Activated T-helper 1 cell treated with anti-CD3 and anti-CD28 coated beads, Interleukin-12 subunit alpha, Interleukin-12 subunit beta, Interleukin-2, Interleukin-4 antibody, amounts not matched to agents 30 ng/mL and 10 ng/mL and 1 ng/mL, durations not matched to agents 14 hours and 24 hours and 36 hours (primary cell): ENCODE measurements at regions not wholly inside any gene's neighbourhood (a gene's known extent, or its start where the extent isn't known, plus 50 kb on each side); places are given as distances from the start of the nearest gene placed in this dataset.

ENCODE experiments used
- DNase-seq: peaks from one replicate; pipeline ENCODE4 v3.0.0; 2021; ENCODE audit warnings: low spot score
- H3K27ac Mint-ChIP-seq: one replicate; pipeline ENCODE4 v1.8.0; 2021; ENCODE audit warnings: mild to moderate bottlenecking, mixed read lengths
- H3K27me3 Mint-ChIP-seq: one replicate; pipeline ENCODE4 v1.8.0; 2022; ENCODE audit warnings: mild to moderate bottlenecking, moderate library complexity, mixed read lengths; ENCODE audit not compliant: insufficient read depth
- H3K36me3 Mint-ChIP-seq: one replicate; pipeline ENCODE4 v1.8.0; 2021; ENCODE audit warnings: low read depth, mixed read lengths
- H3K4me1 Mint-ChIP-seq: one replicate; pipeline ENCODE4 v1.8.0; 2021; ENCODE audit warnings: low read depth, mixed read lengths
- H3K4me3 Mint-ChIP-seq: one replicate; pipeline ENCODE4 v1.8.0; 2021; ENCODE audit warnings: mild to moderate bottlenecking, moderate library complexity, mixed read lengths
- H3K9me3 Mint-ChIP-seq: one replicate; pipeline ENCODE4 v1.8.0; 2021; ENCODE audit warnings: mixed read lengths
- intact Hi-C: fragments of 100-400 bp; cut with micrococcal nuclease; formaldehyde crosslinking; loops from one replicate; pipeline ENCODE4 v1.15.1; 2024

GRCh38 chr5:173781432-173781815, 106.7 kb upstream of the CPEB4 start:
- Mint-ChIP-seq H3K9me3 (peaks cover 5% of the 10 kb centered on the region), H3K4me3 (no peak overlapping the region), H3K4me1 (peaks cover 21% of the 10 kb centered on the region), H3K27me3 (no peaks in the 10 kb centered on the region), H3K36me3 (peaks cover 5% of the 10 kb centered on the region), H3K27ac (peak overlapping the region; percentile 74)
- intact Hi-C loops, result loop anchor here (5.0 kb wide), 1 partner anchor 106 kb away; the partner anchor contains the start of gene CPEB4
- no peak for DNase-seq

DNA sequence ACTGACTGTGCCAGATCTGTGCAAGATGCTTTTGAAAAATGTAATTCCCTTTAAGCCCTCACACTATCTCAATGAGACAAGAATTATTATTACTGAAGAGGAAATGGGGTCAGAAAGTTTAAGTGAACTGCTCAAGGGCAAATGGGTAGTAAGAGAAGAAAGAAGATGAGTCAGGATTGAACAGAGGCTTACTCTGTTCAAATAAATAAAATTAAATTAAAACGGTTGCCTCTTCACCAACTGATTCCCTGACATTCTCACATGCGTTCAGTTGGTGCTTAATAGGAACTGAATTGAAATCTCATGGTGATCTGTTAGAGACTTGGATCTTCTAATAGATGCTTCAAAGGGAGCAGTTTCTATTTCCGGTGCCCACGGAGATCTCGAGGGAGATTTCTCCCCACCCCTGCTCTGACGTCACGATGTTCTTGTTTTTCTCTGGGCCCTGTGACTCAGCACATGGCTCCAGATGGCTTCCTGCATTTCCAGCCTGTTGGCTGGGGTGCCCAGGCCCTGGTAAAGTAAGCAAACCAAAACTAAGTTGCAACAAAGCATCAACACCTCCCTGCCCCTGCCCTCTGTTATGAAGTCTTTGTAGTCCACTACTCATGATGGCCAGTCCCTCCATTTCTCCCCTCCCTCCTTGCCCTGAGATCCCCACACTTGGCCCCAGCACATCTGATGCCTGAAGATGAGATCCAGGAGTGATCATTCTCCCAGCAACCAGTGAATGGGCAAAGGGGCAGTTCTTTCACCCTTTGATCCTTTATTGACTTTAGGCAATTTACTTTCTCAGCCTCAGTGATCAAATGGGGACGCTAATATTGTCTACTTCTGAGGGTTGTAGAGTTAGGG, 106.1 kb upstream of the CPEB4 start:
- Mint-ChIP-seq H3K4me1 (peaks cover 26% of the 10 kb centered on the region), H3K4me3 (no peak overlapping the region), H3K27me3 (no peaks in the 10 kb centered on the region), H3K36me3 (peaks cover 5% of the 10 kb centered on the region), H3K9me3 (peaks cover 5% of the 10 kb centered on the region), H3K27ac (peak overlapping the region; percentile 74)
- intact Hi-C loops, result loop anchor here (1.0 to 5.0 kb wide), 2 partner anchors 105 to 135 kb away; partner anchors contain the start of gene CPEB4
- DNase-seq, result peak; percentile 40

GRCh38 chr5:173782671-173783101, 105.5 kb upstream of the CPEB4 start:
- H3K4me3 Mint-ChIP-seq, result no peak overlapping the region
- DNase-seq, result no peak
- no peak overlapping the region for H3K27ac Mint-ChIP-seq
- H3K36me3 Mint-ChIP-seq, result peaks cover 5% of the 10 kb centered on the region
- H3K27me3 Mint-ChIP-seq, result no peaks in the 10 kb centered on the region
- peaks cover 5% of the 10 kb centered on the region for H3K9me3 Mint-ChIP-seq
- intact Hi-C loops, result loop anchor here (1.0 to 5.0 kb wide), 2 partner anchors 105 to 135 kb away; partner anchors contain the start of gene CPEB4
- peaks cover 28% of the 10 kb centered on the region for H3K4me1 Mint-ChIP-seq

GRCh38 chr5:173783371-173783770, 104.8 kb upstream of the CPEB4 start:
- no peaks in the 10 kb centered on the region for H3K27me3 Mint-ChIP-seq
- intact Hi-C loops, result loop anchor here (5.0 kb wide), 1 partner anchor 104 kb away; the partner anchor contains the start of gene CPEB4
- no peak overlapping the region for H3K27ac Mint-ChIP-seq
- no peak overlapping the region for H3K4me3 Mint-ChIP-seq
- DNase-seq, result no peak
- peaks cover 5% of the 10 kb centered on the region for H3K36me3 Mint-ChIP-seq
- H3K9me3 Mint-ChIP-seq, result peaks cover 5% of the 10 kb centered on the region
- peaks cover 28% of the 10 kb centered on the region for H3K4me1 Mint-ChIP-seq

DNA sequence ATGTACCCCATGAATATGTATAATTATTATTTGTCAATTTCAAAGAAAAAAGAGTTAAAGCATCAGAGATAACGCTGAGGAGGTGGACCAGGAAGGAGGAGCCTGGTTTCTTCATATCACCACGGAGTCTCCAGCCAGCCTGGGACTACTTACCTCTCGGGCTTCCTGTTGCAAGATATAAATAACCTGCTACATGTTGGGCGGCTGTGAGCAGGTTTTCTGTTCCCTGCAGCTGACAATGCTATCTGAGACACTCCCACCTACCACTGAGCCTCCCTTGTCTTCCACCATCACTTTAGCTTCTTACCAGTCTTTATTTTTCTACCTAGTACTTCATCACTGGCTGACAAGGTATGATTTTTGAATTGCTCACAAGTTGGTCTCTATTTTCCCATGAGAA, 102.7 kb upstream of the CPEB4 start:
- H3K4me1 Mint-ChIP-seq, result peaks cover 23% of the 10 kb centered on the region
- no peak overlapping the region for H3K27ac Mint-ChIP-seq
- peaks cover 5% of the 10 kb centered on the region for H3K9me3 Mint-ChIP-seq
- intact Hi-C loops, result no loop called here
- no peak overlapping the region for H3K4me3 Mint-ChIP-seq
- DNase-seq, result no peak
- no peaks in the 10 kb centered on the region for H3K27me3 Mint-ChIP-seq
- H3K36me3 Mint-ChIP-seq, result peaks cover 5% of the 10 kb centered on the region

DNA sequence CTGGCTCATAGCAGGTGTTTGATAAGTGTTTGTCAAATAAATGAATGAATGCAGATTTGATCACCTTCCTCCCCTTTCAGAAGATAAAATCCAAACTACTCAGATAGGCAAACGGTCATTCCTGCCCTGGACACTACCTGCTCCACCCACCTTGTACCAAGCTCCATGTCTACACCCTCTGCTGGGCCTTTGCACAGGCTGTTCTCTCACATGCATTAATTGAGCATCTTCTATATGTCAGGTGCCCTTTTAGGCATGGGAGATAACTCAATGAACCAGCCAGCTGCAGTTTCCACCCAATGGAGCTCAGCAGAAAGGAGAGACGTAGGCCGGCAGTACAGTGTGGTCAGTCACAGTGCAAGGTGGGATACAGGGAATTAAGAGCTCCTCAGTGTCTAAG, 102.3 kb upstream of the CPEB4 start:
- Mint-ChIP-seq H3K27ac (no peak overlapping the region), H3K4me1 (peaks cover 23% of the 10 kb centered on the region), H3K4me3 (no peak overlapping the region), H3K27me3 (no peaks in the 10 kb centered on the region), H3K36me3 (peaks cover 5% of the 10 kb centered on the region), H3K9me3 (peaks cover 5% of the 10 kb centered on the region)
- no peak for DNase-seq
- intact Hi-C loops, result no loop called here

- intact Hi-C loops, result no loop called here
- H3K27ac Mint-ChIP-seq, result no peak overlapping the region
Measured at GRCh38 chr5:173786286-173787187, 101.6 kb upstream of the CPEB4 start.

GRCh38 chr5:173789031-173789920, 98.9 kb upstream of the CPEB4 start:
- Mint-ChIP-seq H3K27me3 (no peaks in the 10 kb centered on the region), H3K36me3 (no peaks in the 10 kb centered on the region), H3K4me3 (no peak overlapping the region), H3K27ac (no peak overlapping the region), H3K4me1 (peaks cover 6% of the 10 kb centered on the region), H3K9me3 (no peaks in the 10 kb centered on the region)
- DNase-seq, result no peak
- intact Hi-C loops, result no loop called here

More at GRCh38 chr5:173786286-173787187, 101.6 kb upstream of the CPEB4 start:
- DNase-seq, result no peak
- Mint-ChIP-seq H3K4me1 (peaks cover 20% of the 10 kb centered on the region), H3K27me3 (no peaks in the 10 kb centered on the region), H3K36me3 (peaks cover 5% of the 10 kb centered on the region), H3K9me3 (peaks cover 3% of the 10 kb centered on the region), H3K4me3 (no peak overlapping the region)

DNA sequence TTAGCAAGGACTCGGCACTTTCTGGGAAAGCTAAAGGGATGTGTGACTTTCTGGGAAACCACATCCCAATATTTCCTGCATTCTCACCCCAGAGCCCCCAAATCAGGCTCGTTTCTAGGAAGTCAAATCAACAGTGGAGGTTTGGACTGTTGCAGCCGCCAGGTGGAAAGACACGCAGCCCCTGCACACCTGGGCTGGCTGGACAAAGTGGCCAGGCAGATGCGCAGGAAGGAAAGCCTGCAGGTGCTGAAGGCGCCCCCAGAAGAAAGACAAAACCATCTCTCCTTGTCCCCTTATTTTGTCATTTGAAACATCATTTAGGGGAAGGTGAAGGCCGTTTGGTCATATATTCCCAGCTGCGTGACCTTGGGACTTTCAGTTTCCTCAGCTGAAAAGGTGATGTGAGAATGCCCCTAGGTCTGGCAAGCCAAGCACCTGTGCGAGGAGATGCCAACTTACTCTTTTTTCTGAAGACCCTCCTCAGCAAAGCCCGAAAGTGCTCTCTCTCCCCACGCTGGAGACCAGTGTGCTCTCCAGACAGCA, 97.9 kb upstream of the CPEB4 start:
- intact Hi-C loops, result no loop called here
- H3K27me3 Mint-ChIP-seq, result no peaks in the 10 kb centered on the region
- no peak for DNase-seq
- no peak overlapping the region for H3K4me3 Mint-ChIP-seq
- peaks cover 6% of the 10 kb centered on the region for H3K4me1 Mint-ChIP-seq
- no peaks in the 10 kb centered on the region for H3K36me3 Mint-ChIP-seq
- no peak overlapping the region for H3K27ac Mint-ChIP-seq
- H3K9me3 Mint-ChIP-seq, result no peaks in the 10 kb centered on the region

GRCh38 chr5:173790836-173791546, 97.2 kb upstream of the CPEB4 start:
- DNase-seq, result no peak
- Mint-ChIP-seq H3K4me1 (peaks cover 6% of the 10 kb centered on the region), H3K27ac (no peak overlapping the region), H3K9me3 (no peaks in the 10 kb centered on the region), H3K4me3 (no peak overlapping the region), H3K27me3 (no peaks in the 10 kb centered on the region), H3K36me3 (no peaks in the 10 kb centered on the region)
- intact Hi-C loops, result no loop called here

DNA sequence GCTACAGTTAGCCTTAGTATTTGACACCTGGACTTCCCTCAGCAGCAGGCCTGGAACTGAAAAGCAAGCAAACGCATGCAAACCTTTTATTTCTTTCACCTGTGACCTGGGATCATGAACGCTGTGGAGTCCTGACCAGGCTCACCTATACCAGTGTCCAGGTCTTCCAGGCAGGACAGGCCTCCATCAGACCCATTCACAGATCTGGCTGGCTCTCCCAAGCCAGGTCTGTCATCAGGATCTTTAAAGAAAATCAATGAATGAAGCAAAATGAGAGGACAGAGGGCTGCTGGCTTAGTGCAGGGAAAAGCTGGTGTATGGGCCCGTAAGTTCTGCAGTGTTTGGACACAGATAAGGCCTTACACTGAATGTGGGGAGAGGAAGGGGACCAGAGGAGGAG, 96.3 kb upstream of the CPEB4 start:
- no peak overlapping the region for H3K4me3 Mint-ChIP-seq
- intact Hi-C loops, result no loop called here
- DNase-seq, result no peak

More for the DNA sequence above, 96.3 kb upstream of the CPEB4 start:
- H3K4me1 Mint-ChIP-seq, result peaks cover 3% of the 10 kb centered on the region
- no peaks in the 10 kb centered on the region for H3K27me3 Mint-ChIP-seq
- H3K27ac Mint-ChIP-seq, result no peak overlapping the region
- no peaks in the 10 kb centered on the region for H3K9me3 Mint-ChIP-seq
- no peaks in the 10 kb centered on the region for H3K36me3 Mint-ChIP-seq
